ENCODE measurements at regions not wholly inside any gene's neighbourhood (a gene's known extent, or its start where the extent isn't known, plus 50 kb on each side); places are given as distances from the start of the nearest gene placed in this dataset.

GRCh38 chr7:4550117-4550516 lies 132.0 kb upstream of the FOXK1 start:
- Histone ChIP-seq H3K27me3 (ENCODE audit: control insufficient read depth, low read length) (no peaks in the 10 kb centered on the region), H3K4me3 (ENCODE audit: low read length) (no peak overlapping the region), H3K4me2 (ENCODE audit: low read length) (no peak overlapping the region), H3K4me1 (ENCODE audit: control insufficient read depth, low read length) (no peaks in the 10 kb centered on the region), H3F3A (ENCODE audit: control insufficient read depth, insufficient read depth) (no peaks in the 10 kb centered on the region), H4K20me1 (ENCODE audit: control insufficient read depth, insufficient read depth, low read depth, low read length) (no peaks in the 10 kb centered on the region), H3K9me2 (replicated peaks; ENCODE audit: control insufficient read depth, low read length) (no peaks in the 10 kb centered on the region), H3K9me3 (ENCODE audit: control insufficient read depth, insufficient read depth, low read length) (no peaks in the 10 kb centered on the region; the same call in 1 of the 2 replicates), H3K27ac (ENCODE audit: low read depth, low read length) (no peak overlapping the region), H3K36me3 (ENCODE audit: control insufficient read depth, low read length) (no peaks in the 10 kb centered on the region), H3K79me2 (ENCODE audit: control insufficient read depth, low read length) (no peaks in the 10 kb centered on the region)
- TF ChIP-seq EZH2phosphoT487 (IDR thresholded peaks at IDR 0.05; ENCODE audit: borderline replicate concordance, low read length) (no peak), CTCF (IDR thresholded peaks at IDR 0.05; ENCODE audit: low read depth, low read length, poor library complexity, severe bottlenecking) (no peak)

- Histone ChIP-seq H4K20me1 (ENCODE audit: control insufficient read depth, insufficient read depth, low read depth, low read length) (no peaks in the 10 kb centered on the region), H3K4me2 (ENCODE audit: low read length) (no peak overlapping the region), H3K79me2 (ENCODE audit: control insufficient read depth, low read length) (no peaks in the 10 kb centered on the region), H3K27me3 (ENCODE audit: control insufficient read depth, low read length) (no peaks in the 10 kb centered on the region), H3K9me3 (ENCODE audit: control insufficient read depth, insufficient read depth, low read length) (no peaks in the 10 kb centered on the region; the same call in 1 of the 2 replicates), H3K9me2 (replicated peaks; ENCODE audit: control insufficient read depth, low read length) (no peaks in the 10 kb centered on the region), H3K27ac (ENCODE audit: low read depth, low read length) (no peak overlapping the region), H3F3A (ENCODE audit: control insufficient read depth, insufficient read depth) (no peaks in the 10 kb centered on the region), H3K4me3 (ENCODE audit: low read length) (no peak overlapping the region), H3K4me1 (ENCODE audit: control insufficient read depth, low read length) (no peaks in the 10 kb centered on the region), H3K36me3 (ENCODE audit: control insufficient read depth, low read length) (no peaks in the 10 kb centered on the region)
- TF ChIP-seq CTCF (IDR thresholded peaks at IDR 0.05; ENCODE audit: low read depth, low read length, poor library complexity, severe bottlenecking), result no peak
- TF ChIP-seq EZH2phosphoT487 (IDR thresholded peaks at IDR 0.05; ENCODE audit: borderline replicate concordance, low read length), result no peak
Observed at GRCh38 chr7:4552985-4553384, 129.1 kb upstream of the FOXK1 start.

- Histone ChIP-seq H3K4me1 (ENCODE audit: control insufficient read depth, low read length) (no peaks in the 10 kb centered on the region), H3K9me3 (ENCODE audit: control insufficient read depth, insufficient read depth, low read length) (no peaks in the 10 kb centered on the region), H3K9me2 (replicated peaks; ENCODE audit: control insufficient read depth, low read length) (no peaks in the 10 kb centered on the region), H3K36me3 (ENCODE audit: control insufficient read depth, low read length) (no peaks in the 10 kb centered on the region), H3K27ac (ENCODE audit: low read depth, low read length) (no peak overlapping the region), H3K27me3 (ENCODE audit: control insufficient read depth, low read length) (no peaks in the 10 kb centered on the region), H4K20me1 (ENCODE audit: control insufficient read depth, insufficient read depth, low read depth, low read length) (no peaks in the 10 kb centered on the region), H3F3A (ENCODE audit: control insufficient read depth, insufficient read depth) (no peaks in the 10 kb centered on the region), H3K79me2 (ENCODE audit: control insufficient read depth, low read length) (no peaks in the 10 kb centered on the region), H3K4me3 (ENCODE audit: low read length) (no peak overlapping the region), H3K4me2 (ENCODE audit: low read length) (no peak overlapping the region)
- no peak for TF ChIP-seq CTCF (IDR thresholded peaks at IDR 0.05; ENCODE audit: low read depth, low read length, poor library complexity, severe bottlenecking)
- TF ChIP-seq EZH2phosphoT487 (IDR thresholded peaks at IDR 0.05; ENCODE audit: borderline replicate concordance, low read length), result no peak
Observed at GRCh38 chr7:4556868-4557793, 125.0 kb upstream of the FOXK1 start.

Measured in DOHH2 (cell line).